ENCODE measurements at regions not wholly inside any gene's neighbourhood (a gene's known extent, or its start where the extent isn't known, plus 50 kb on each side); places are given as distances from the start of the nearest gene placed in this dataset.
"Not testable (repeated sequence)": the region's sequence is repeated elsewhere in the genome, so short reads cannot be mapped to it uniquely, and the experiment has no call there.

DNA sequence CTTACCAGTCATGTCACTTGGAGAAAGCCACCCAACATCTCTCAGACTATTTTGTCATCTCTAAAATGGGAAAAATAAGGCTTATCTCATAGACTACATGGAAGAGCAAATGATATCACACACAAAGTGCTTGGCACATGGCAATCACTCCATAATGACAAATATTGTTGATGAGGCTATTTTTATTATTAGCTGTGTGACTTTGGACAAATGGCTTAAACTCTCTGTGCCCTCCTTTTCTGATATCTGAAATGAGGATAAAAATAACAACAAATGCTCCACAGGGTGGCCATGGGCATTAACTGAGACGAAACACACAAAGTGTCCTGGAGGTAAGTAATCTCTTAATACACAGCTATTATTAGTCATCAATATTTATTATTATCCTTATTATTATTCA lies 125.5 kb upstream of the HAND1 start:
- no peak for DNase-seq (ENCODE audit: low read depth)
- in situ Hi-C loops (cut with HindIII; ENCODE audit: low sequenced_read_pairs) = no loop called here
- no peak for TF ChIP-seq CTCF (IDR thresholded peaks at IDR 0.05; ENCODE audit: low read depth, low read length, missing control alignments)
- H3K4me3 ChIP-seq (ENCODE audit: low read depth, low read length) = no peak overlapping the region

GRCh38 chr5:154603011-154603410 lies 125.0 kb upstream of the HAND1 start:
- H3K4me3 ChIP-seq (ENCODE audit: low read depth, low read length) = no peak overlapping the region
- TF ChIP-seq CTCF (IDR thresholded peaks at IDR 0.05; ENCODE audit: low read depth, low read length, missing control alignments) = no peak
- in situ Hi-C loops (cut with HindIII; ENCODE audit: low sequenced_read_pairs) = no loop called here
- no peak for DNase-seq (ENCODE audit: low read depth)

DNA sequence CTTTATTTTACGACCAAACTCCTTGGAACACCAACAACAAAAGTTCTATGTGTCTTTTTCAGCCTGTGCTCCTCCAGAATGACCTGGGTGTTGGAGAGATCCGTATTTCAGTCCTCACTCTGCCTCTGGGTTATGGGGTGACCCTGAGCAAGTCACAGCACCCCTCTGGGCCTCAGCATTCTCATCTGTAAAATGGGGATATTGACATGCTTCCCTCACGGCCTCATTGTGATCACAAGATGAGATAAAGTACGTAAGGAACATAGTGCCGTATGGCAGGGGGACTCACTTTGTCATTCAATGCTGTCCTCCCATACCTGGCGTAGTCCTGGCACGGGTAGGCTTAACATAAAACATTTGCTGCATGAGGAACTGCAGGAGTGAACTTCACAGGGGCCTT lies 123.0 kb upstream of the HAND1 start:
- no peak for DNase-seq (ENCODE audit: low read depth)
- in situ Hi-C loops (cut with HindIII; ENCODE audit: low sequenced_read_pairs) = no loop called here
- TF ChIP-seq CTCF (IDR thresholded peaks at IDR 0.05; ENCODE audit: low read depth, low read length, missing control alignments) = no peak
- H3K4me3 ChIP-seq (ENCODE audit: low read depth, low read length) = no peak overlapping the region

DNA sequence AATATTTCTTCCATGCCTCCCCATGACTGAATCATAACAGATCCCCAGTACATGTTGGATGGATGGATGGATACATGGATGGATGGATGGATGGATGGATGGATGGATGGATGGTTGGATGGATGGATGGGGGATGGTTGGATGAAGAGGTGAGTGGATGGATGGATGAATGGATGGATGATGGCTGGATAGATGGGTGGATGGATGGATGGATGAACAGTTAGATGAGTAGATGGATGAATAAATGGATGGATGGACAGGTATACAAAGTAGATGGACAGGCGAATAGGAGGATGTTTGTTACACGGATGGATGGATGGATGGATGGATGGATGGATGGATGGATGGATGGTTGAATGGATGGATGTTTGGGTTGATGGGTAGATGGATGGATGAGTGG lies 120.0 kb upstream of the HAND1 start:
- in situ Hi-C loops (cut with HindIII; ENCODE audit: low sequenced_read_pairs) = no loop called here
- no peak for TF ChIP-seq CTCF (IDR thresholded peaks at IDR 0.05; ENCODE audit: low read depth, low read length, missing control alignments)
- no peak for DNase-seq (ENCODE audit: low read depth)
- no peak overlapping the region for H3K4me3 ChIP-seq (ENCODE audit: low read depth, low read length)

DNA sequence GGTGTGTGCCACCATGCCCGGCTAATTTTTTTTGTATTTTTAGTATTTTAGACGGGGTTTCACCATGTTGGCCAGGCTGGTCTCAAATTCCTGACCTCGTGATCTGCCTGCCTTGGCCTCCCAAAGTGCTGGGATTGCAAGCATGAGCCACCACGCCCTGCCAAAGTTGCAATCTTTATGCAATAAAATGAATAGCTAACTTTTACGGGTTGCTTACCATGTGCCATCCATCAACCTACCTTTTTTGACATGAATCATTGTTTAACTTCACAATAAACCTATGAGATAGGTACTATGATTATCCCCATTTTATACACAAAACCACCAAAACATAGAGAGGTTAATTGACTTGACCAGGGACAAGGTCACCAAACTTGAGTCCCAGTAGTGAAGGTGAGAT lies 118.8 kb upstream of the HAND1 start:
- in situ Hi-C loops (cut with HindIII; ENCODE audit: low sequenced_read_pairs); DNase-seq (ENCODE audit: low read depth); H3K4me3 ChIP-seq (ENCODE audit: low read depth, low read length): not testable (repeated sequence)

- in situ Hi-C loops (cut with HindIII; ENCODE audit: low sequenced_read_pairs) = no loop called here
These were observed 117.6 kb upstream of the HAND1 start for GRCh38 chr5:154595662-154596061.

GRCh38 chr5:154593796-154594195 lies 115.8 kb upstream of the HAND1 start:
- no peak overlapping the region for H3K4me3 ChIP-seq (ENCODE audit: low read depth, low read length)
- TF ChIP-seq CTCF (IDR thresholded peaks at IDR 0.05; ENCODE audit: low read depth, low read length, missing control alignments) = no peak
- in situ Hi-C loops (cut with HindIII; ENCODE audit: low sequenced_read_pairs) = no loop called here
- DNase-seq (ENCODE audit: low read depth) = no peak

More at GRCh38 chr5:154595662-154596061, 117.6 kb upstream of the HAND1 start:
- no peak for DNase-seq (ENCODE audit: low read depth)
- no peak overlapping the region for H3K4me3 ChIP-seq (ENCODE audit: low read depth, low read length)
- no peak for TF ChIP-seq CTCF (IDR thresholded peaks at IDR 0.05; ENCODE audit: low read depth, low read length, missing control alignments)

All from astrocyte of the cerebellum (primary cell).